ENCODE measurements at regions not wholly inside any gene's neighbourhood (a gene's known extent, or its start where the extent isn't known, plus 50 kb on each side); places are given as distances from the start of the nearest gene placed in this dataset.

GRCh38 chr1:187985897-187986654, 1157.3 kb downstream of the PLA2G4A start:
- H3K9me2 ChIP-seq (replicated peaks; ENCODE audit: insufficient read depth, low read length) = no peaks in the 10 kb centered on the region
- H3K27ac ChIP-seq (ENCODE audit: low read length) = no peak overlapping the region
- H4K20me1 ChIP-seq (ENCODE audit: insufficient read depth, low read length) = no peaks in the 10 kb centered on the region
- no peak overlapping the region for H2AFZ ChIP-seq (ENCODE audit: low read length)
- H3K9me3 ChIP-seq (replicated peaks; ENCODE audit: insufficient read depth, low read length) = no peaks in the 10 kb centered on the region
- no peaks in the 10 kb centered on the region for H3K4me1 ChIP-seq (ENCODE audit: low read length)
- H3K4me3 ChIP-seq (ENCODE audit: low read length) = no peak overlapping the region
- no peak overlapping the region for H3K9ac ChIP-seq (ENCODE audit: low read length)
- no peaks in the 10 kb centered on the region for H3K79me2 ChIP-seq (ENCODE audit: low read length)
- no peaks in the 10 kb centered on the region for H3K27me3 ChIP-seq (replicated peaks; ENCODE audit: insufficient read depth, low read length)
- no peak for DNase-seq
- no peaks in the 10 kb centered on the region for H3K36me3 ChIP-seq (replicated peaks; ENCODE audit: insufficient read depth, low read length)
- no peaks in the 10 kb centered on the region for H3F3A ChIP-seq (ENCODE audit: insufficient read depth, low read length)
- no peak for TF ChIP-seq EZH2 (optimal IDR thresholded peaks at IDR 0.05; ENCODE audit: low read depth, low read length)
- no peak for TF ChIP-seq EZH2phosphoT487 (IDR thresholded peaks at IDR 0.05; ENCODE audit: low read length)
- no peak for TF ChIP-seq CTCF (IDR thresholded peaks at IDR 0.05; ENCODE audit: low read length)
- no peak overlapping the region for H3K4me2 ChIP-seq (ENCODE audit: low read depth, low read length)

GRCh38 chr1:187987236-187987776, 1158.6 kb downstream of the PLA2G4A start:
- H3K9ac ChIP-seq (ENCODE audit: low read length) = no peak overlapping the region
- no peaks in the 10 kb centered on the region for H3K9me3 ChIP-seq (replicated peaks; ENCODE audit: insufficient read depth, low read length)
- H3K79me2 ChIP-seq (ENCODE audit: low read length) = no peaks in the 10 kb centered on the region
- no peak for TF ChIP-seq EZH2phosphoT487 (IDR thresholded peaks at IDR 0.05; ENCODE audit: low read length)
- TF ChIP-seq CTCF (IDR thresholded peaks at IDR 0.05; ENCODE audit: low read length) = no peak
- no peak for TF ChIP-seq EZH2 (optimal IDR thresholded peaks at IDR 0.05; ENCODE audit: low read depth, low read length)
- 0 out of 2 replicates have a peak overlapping the region, but pooled peaks have one; percentile 5 for H2AFZ ChIP-seq (ENCODE audit: low read length)
- no peak overlapping the region for H3K27ac ChIP-seq (ENCODE audit: low read length)
- no peaks in the 10 kb centered on the region for H3K36me3 ChIP-seq (replicated peaks; ENCODE audit: insufficient read depth, low read length)
- no peaks in the 10 kb centered on the region for H3F3A ChIP-seq (ENCODE audit: insufficient read depth, low read length)
- H3K4me1 ChIP-seq (ENCODE audit: low read length) = no peaks in the 10 kb centered on the region
- no peak overlapping the region for H3K4me3 ChIP-seq (ENCODE audit: low read length)
- no peaks in the 10 kb centered on the region for H3K9me2 ChIP-seq (replicated peaks; ENCODE audit: insufficient read depth, low read length)
- no peaks in the 10 kb centered on the region for H4K20me1 ChIP-seq (ENCODE audit: insufficient read depth, low read length)
- no peak overlapping the region for H3K4me2 ChIP-seq (ENCODE audit: low read depth, low read length)
- no peaks in the 10 kb centered on the region for H3K27me3 ChIP-seq (replicated peaks; ENCODE audit: insufficient read depth, low read length)
- peak; percentile 42 for DNase-seq

- Histone ChIP-seq H4K20me1 (ENCODE audit: insufficient read depth, low read length) (no peaks in the 10 kb centered on the region), H3K27ac (ENCODE audit: low read length) (no peak overlapping the region), H2AFZ (ENCODE audit: low read length) (no peak overlapping the region), H3K4me1 (ENCODE audit: low read length) (no peaks in the 10 kb centered on the region), H3K9me3 (replicated peaks; ENCODE audit: insufficient read depth, low read length) (no peaks in the 10 kb centered on the region), H3K27me3 (replicated peaks; ENCODE audit: insufficient read depth, low read length) (no peaks in the 10 kb centered on the region), H3F3A (ENCODE audit: insufficient read depth, low read length) (no peaks in the 10 kb centered on the region), H3K4me2 (ENCODE audit: low read depth, low read length) (no peak overlapping the region), H3K36me3 (replicated peaks; ENCODE audit: insufficient read depth, low read length) (no peaks in the 10 kb centered on the region), H3K9me2 (replicated peaks; ENCODE audit: insufficient read depth, low read length) (no peaks in the 10 kb centered on the region), H3K79me2 (ENCODE audit: low read length) (no peaks in the 10 kb centered on the region), H3K4me3 (ENCODE audit: low read length) (no peak overlapping the region), H3K9ac (ENCODE audit: low read length) (no peak overlapping the region)
- no peak for DNase-seq
- no peak for TF ChIP-seq EZH2phosphoT487 (IDR thresholded peaks at IDR 0.05; ENCODE audit: low read length)
- TF ChIP-seq EZH2 (optimal IDR thresholded peaks at IDR 0.05; ENCODE audit: low read depth, low read length) = no peak
- no peak for TF ChIP-seq CTCF (IDR thresholded peaks at IDR 0.05; ENCODE audit: low read length)
Measured at GRCh38 chr1:187991944-187992343, 1163.2 kb downstream of the PLA2G4A start.

Data from MM.1S (cell line).